ENCODE measurements at regions not wholly inside any gene's neighbourhood (a gene's known extent, or its start where the extent isn't known, plus 50 kb on each side); places are given as distances from the start of the nearest gene placed in this dataset.
"Not testable (repeated sequence)": the region's sequence is repeated elsewhere in the genome, so short reads cannot be mapped to it uniquely, and the experiment has no call there.

GRCh38 chr21:9070703-9071102 is 1450.7 kb upstream of the TPTE start:
- TF ChIP-seq CTCF (IDR thresholded peaks at IDR 0.05); FOXP4 (CRISPR knock-in tag; IDR thresholded peaks at IDR 0.05); KAT7 (CRISPR knock-in tag; IDR thresholded peaks at IDR 0.05; ENCODE audit: borderline replicate concordance); TP53 (CRISPR knock-in tag; IDR thresholded peaks at IDR 0.05); NFE2L1 (CRISPR knock-in tag; IDR thresholded peaks at IDR 0.05); SP1 (CRISPR knock-in tag; conservative IDR thresholded peaks at IDR 0.05); CBFB (CRISPR knock-in tag; IDR thresholded peaks at IDR 0.05; ENCODE audit: low read depth): not testable (repeated sequence)
- TF ChIP-seq, protein P1, sequence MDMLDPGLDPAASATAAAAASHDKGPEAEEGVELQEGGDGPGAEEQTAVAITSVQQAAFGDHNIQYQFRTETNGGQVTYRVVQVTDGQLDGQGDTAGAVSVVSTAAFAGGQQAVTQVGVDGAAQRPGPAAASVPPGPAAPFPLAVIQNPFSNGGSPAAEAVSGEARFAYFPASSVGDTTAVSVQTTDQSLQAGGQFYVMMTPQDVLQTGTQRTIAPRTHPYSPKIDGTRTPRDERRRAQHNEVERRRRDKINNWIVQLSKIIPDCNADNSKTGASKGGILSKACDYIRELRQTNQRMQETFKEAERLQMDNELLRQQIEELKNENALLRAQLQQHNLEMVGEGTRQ (CRISPR knock-in tag; IDR thresholded peaks at IDR 0.05) = not testable (repeated sequence)
- TF ChIP-seq, protein P2, sequence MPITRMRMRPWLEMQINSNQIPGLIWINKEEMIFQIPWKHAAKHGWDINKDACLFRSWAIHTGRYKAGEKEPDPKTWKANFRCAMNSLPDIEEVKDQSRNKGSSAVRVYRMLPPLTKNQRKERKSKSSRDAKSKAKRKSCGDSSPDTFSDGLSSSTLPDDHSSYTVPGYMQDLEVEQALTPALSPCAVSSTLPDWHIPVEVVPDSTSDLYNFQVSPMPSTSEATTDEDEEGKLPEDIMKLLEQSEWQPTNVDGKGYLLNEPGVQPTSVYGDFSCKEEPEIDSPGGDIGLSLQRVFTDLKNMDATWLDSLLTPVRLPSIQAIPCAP (CRISPR knock-in tag; IDR thresholded peaks at IDR 0.05) = not testable (repeated sequence)
- TF ChIP-seq, protein P3, sequence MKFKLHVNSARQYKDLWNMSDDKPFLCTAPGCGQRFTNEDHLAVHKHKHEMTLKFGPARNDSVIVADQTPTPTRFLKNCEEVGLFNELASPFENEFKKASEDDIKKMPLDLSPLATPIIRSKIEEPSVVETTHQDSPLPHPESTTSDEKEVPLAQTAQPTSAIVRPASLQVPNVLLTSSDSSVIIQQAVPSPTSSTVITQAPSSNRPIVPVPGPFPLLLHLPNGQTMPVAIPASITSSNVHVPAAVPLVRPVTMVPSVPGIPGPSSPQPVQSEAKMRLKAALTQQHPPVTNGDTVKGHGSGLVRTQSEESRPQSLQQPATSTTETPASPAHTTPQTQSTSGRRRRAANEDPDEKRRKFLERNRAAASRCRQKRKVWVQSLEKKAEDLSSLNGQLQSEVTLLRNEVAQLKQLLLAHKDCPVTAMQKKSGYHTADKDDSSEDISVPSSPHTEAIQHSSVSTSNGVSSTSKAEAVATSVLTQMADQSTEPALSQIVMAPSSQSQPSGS (CRISPR knock-in tag; IDR thresholded peaks at IDR 0.05; ENCODE audit: borderline replicate concordance, low read depth) = not testable (repeated sequence)

Measured in WTC11 (cell line).